NCI-H226 (cell line): ENCODE measurements at regions not wholly inside any gene's neighbourhood (a gene's known extent, or its start where the extent isn't known, plus 50 kb on each side); places are given as distances from the start of the nearest gene placed in this dataset.

Experiments used
- DNase-seq: peaks from one replicate; pipeline ENCODE4 v3.0.0-alpha.2; 2015

DNA sequence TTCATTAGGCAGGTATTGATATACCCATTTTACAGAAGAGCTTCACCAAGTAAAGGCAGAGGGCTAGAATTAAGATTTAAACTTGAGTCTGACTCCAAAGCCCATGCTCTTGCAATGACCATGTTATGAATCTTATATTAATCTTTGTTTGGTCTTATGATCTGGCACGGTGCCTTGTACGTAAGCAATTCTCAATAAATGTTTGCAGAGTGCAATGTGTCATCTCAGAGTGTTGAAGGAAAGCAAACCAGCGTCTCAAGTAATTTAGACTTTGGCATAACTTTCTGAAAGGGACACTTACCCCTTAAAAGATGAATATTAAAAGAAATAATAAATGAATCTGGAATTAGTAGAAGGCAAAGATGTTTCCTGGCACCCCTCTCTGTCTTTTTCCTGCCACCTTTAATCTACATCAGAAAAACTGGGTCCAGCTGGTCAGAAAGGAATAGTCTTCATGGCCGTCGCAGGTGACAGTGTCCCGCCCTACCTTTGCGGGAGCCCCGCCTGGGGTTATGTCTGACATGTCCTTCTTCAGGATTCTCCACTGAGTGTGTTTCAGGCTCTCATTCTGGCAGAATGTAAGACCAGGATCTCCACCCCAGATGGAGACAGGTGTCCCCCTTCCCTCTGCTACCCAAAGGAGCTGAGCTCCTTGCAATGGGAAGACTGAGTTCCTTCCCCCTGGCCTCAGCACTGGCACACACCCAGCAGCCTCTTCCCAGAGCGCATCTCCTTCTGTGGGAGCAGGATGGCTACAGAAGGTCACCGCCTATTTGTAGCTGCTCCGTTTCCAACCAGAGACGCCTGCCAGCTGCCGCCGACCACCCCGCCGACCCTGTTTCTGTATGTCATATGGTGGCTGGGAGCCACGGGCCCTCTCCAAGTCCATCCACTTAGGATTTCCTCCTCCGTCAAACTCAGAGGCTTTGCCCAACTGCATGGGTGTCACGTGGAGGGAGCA is 266.3 kb upstream of the ECI2 start:
- no peak for DNase-seq

- no peak for DNase-seq
Observed at GRCh38 chr6:4399656-4400055, 264.3 kb upstream of the ECI2 start.

GRCh38 chr6:4398791-4399190 is 263.4 kb upstream of the ECI2 start:
- no peak for DNase-seq

DNA sequence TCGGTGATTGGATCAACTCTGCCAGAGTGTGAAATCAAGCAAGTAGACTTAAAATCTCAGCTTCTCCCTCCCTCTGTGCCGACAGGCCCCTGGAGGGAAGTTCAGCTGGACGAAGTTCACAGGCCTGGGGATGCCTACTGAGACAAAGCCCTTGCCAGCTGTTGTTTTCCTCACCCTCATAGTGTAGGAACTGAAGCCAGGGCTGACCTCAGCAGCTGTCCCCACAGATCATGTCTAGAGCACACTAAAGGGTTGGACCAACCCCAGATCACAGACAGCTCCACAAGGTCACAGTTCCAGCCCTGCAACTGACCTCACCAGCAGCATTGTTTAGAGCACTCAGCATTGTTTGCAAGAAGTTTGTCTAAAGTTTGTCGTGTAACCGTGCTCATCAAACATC is 261.9 kb upstream of the ECI2 start:
- DNase-seq = no peak

GRCh38 chr6:4396044-4396443 is 260.7 kb upstream of the ECI2 start:
- DNase-seq = no peak

- DNase-seq = no peak
Observed at GRCh38 chr6:4395386-4395785, 260.0 kb upstream of the ECI2 start.

GRCh38 chr6:4394786-4395185 is 259.4 kb upstream of the ECI2 start:
- no peak for DNase-seq

GRCh38 chr6:4388675-4389074 is 253.3 kb upstream of the ECI2 start:
- no peak for DNase-seq

DNA sequence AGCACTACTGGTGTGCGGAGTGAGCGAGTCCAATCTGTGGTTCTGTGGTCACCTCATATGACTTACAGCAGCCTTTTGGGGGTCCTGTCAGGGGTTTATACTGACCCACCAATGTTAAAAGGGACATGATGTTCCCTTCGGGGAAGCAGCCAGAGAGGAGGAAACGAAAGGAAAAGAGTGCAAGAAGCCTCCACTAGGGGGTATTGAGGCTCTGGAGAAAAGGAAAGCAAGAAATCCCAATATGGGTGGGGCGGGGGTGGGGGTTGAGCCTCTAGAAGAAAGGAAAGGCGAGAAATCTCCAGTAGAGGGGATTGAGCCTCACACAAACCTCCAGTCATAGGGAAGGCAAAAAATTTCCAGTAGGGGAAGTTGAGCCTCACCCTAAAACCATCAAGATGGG is 249.3 kb upstream of the ECI2 start:
- no peak for DNase-seq

DNA sequence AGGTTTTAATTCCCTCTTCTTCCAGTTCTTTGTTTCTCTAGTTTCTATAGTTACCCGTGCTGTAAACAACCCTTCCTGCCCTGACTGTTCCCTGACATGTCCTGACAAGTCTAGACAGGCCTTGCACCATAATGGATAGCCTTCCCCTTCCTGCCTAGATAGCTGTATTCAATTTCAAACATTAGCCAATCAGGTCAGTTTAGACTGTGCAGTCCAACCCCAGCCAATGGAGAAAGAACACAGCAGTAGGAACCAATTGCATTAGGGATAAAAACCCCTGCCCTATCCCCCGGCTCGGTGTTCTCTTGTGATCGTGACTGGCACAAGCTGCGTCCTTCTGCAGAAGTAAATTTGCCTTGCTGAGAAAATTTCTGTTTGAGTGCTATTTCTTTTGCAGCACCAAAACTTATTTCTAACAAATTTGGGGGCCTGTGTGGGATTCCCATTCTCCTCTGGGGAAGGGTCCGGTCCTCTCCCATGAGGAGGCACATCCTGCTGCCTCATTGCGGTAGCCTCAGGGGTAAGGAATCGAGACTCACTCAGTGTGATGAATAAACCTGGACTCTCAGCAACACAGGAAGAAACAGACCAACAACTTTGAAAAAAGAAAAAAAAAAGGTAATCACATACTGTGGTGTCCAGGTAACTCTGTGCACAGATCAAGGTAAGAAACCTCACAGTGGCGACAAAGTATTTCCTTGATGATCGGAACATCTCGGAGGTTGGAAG is 248.7 kb upstream of the ECI2 start:
- no peak for DNase-seq

GRCh38 chr6:4382362-4382853 is 247.0 kb upstream of the ECI2 start:
- DNase-seq = no peak

- peak; percentile 21 for DNase-seq
Observed at GRCh38 chr6:4381381-4381780, 246.0 kb upstream of the ECI2 start.

- no peak for DNase-seq
Observed at GRCh38 chr6:4380881-4381281, 245.5 kb upstream of the ECI2 start.

- no peak for DNase-seq
Observed at GRCh38 chr6:4379958-4380357, 244.6 kb upstream of the ECI2 start.

DNA sequence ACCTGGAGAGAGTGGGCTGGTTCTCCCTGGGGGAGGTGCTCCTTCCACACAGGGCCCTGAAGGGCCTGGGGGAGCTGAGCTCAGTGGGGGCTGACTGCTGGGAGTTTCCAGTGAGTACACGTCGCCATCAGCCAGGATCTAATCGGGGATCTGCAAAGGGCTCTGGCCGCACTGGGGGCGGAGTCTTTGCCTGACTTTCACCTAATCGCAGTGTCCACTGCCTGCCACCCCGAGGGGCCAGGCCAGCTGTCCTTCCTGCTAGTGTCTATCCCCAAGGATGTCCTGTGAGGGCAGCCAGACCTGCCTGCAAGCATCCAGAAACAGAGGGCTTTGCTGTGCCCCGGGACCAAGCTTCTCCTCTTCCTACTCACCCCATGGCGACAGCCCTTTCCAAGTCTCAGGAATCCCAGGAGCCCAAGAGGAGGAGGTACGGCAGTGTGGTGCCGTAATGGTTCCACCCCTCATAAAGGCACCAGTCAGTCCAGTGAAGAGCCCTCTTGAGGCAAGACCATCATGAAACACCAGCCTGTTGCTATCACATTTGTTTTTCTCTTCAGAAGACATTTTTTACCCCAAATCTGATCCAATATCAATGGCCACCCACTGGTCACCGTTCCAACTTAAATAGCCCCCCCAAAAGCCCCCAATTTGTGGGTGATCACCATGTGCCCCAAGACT is 243.1 kb upstream of the ECI2 start:
- DNase-seq = no peak

GRCh38 chr6:4377603-4378002 is 242.2 kb upstream of the ECI2 start:
- DNase-seq = peak; percentile 22

DNA sequence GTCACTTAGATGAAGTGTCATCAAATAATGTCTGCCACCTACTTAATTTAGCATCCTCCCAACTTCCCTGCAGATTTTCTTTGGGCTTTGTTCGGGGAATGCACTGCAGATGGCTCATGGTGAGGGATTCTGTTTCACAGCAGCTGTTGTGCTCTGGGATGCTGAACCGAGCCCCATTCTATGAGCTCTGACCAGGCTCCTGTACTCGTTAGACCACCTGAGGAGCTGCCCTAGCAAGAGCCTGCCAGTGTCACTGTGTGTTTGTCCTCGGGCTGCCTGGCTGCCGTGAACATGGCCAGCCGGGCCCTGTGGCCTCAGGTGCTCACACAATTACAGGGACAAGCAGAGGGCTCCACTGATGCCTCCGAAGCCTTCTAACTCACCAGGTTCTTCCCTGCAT is 238.8 kb upstream of the ECI2 start:
- DNase-seq = no peak

GRCh38 chr6:4372866-4373265 is 237.5 kb upstream of the ECI2 start:
- DNase-seq = no peak

DNA sequence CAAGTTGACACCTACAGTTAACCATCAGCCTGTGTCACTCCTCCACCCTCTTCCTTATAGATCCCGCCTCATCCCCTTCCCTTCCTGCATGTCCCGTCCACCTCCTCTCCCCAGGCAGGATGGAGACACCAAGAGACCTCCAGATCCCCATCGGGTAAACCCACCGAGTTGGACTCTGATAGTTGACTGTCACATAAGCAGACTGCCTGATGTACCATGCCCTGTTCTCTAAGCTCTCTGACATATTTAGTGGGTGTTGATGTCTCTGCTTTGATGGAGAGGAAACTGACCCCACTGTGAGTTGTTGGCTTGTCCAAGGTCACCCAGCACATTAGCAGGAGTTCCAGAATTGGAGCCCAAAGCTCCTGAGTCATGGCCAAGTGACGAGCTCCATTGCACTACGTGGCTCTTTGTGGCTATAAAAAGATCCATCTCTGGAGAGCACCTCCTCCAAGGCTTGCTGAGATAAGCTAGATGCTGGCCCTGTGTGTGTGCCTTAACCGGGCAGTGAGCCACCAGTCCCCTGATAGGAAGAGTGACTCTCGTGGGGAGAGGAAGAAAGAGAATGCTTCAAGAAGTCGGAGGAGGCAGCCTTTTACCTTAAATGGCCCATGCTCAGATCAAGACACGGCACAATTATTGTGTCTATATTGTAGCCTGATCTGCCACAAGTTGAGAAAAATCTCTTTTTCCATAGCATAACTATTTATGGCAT is 236.0 kb upstream of the ECI2 start:
- no peak for DNase-seq

DNA sequence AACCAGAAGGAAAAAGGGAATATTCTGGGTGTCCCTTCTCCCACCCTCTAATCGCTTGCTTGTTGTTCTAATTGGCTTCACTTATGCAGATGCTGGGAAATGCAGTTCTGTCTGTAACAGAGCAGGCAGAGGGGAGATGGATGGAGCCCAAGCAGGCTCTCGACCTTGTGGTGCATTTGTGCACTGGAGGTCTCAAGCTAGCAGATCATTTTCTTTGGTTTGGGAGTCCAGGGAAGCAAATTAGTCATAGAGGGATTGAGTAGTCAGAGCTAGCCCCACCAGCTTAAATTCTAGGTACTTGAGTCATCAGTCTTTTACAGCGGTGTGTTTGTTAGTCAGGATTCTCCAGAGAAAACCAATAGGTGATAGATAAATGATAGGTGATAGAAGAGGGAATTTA is 234.7 kb upstream of the ECI2 start:
- peak; percentile 89 for DNase-seq

DNA sequence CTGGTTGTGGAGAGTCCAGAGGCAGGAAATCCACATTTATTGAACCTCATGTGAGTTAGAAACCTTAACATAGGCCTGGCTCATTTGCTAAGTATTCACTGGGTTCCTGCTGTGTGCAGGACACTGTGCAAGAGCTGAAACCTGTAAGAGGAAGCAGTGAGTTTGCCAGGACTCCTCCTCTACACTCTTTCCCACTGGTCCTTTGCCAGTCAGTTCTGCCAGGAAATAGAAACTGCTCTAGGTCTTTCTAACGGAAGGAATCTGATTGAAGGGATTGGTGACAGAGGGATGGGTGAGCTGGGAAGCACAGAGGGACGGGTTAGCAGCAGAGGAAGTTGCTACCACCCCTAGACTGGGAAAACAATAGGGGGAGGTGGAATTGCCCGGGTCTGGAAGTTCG is 234.2 kb upstream of the ECI2 start:
- DNase-seq = peak; percentile 72

GRCh38 chr6:4368649-4369048 is 233.3 kb upstream of the ECI2 start:
- DNase-seq = no peak

DNA sequence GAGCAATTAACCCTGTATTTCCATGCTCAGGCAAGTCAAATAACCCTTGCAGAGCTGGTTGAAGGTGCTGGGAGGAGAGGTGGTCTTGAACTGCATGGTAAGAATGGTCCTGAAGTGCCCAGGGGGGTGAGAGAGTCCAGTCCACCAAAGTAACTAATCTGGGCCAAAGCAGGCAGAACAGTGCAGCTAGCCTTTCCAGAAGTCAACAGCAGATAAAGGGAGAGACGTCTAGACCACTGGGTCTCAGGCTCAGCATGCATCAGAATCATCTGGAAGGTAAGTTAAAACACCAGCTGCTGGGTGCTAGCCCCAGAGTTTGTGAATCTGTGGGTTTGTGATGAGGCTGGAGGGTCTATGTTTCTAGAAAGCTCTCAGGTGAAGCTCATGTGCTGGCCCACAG is 232.3 kb upstream of the ECI2 start:
- no peak for DNase-seq
